Memory B cell (primary cell): ENCODE measurements at regions not wholly inside any gene's neighbourhood (a gene's known extent, or its start where the extent isn't known, plus 50 kb on each side); places are given as distances from the start of the nearest gene placed in this dataset.

ENCODE experiments used
- ATAC-seq: fragments of 150-1000 bp; cut with Tn5 transposase; 2 replicates; pipeline ENCODE4 v1.10.0; 2021; ENCODE audit warnings: low read depth, mild to moderate bottlenecking, moderate library complexity
- DNase-seq, 2 donors: peaks; one replicate each; pipeline ENCODE4 v3.0.0; 2022; ENCODE audit warnings: low spot score in 2 of 2
- H3K27ac Mint-ChIP-seq: one replicate; pipeline ENCODE4 v1.8.0; 2022; ENCODE audit warnings: mild to moderate bottlenecking, moderate library complexity, mixed read lengths
- H3K27me3 Mint-ChIP-seq: one replicate; pipeline ENCODE4 v1.8.0; 2022; ENCODE audit warnings: mixed read lengths
- H3K36me3 Mint-ChIP-seq: one replicate; pipeline ENCODE4 v1.8.0; 2022; ENCODE audit warnings: mild to moderate bottlenecking, mixed read lengths
- H3K4me1 Mint-ChIP-seq: one replicate; pipeline ENCODE4 v1.8.0; 2022; ENCODE audit warnings: mixed read lengths
- H3K4me3 Mint-ChIP-seq: one replicate; pipeline ENCODE4 v1.8.0; 2022; ENCODE audit warnings: mild to moderate bottlenecking, moderate library complexity, mixed read lengths
- H3K9me3 Mint-ChIP-seq: one replicate; pipeline ENCODE4 v1.8.0; 2022; ENCODE audit warnings: mixed read lengths

DNA sequence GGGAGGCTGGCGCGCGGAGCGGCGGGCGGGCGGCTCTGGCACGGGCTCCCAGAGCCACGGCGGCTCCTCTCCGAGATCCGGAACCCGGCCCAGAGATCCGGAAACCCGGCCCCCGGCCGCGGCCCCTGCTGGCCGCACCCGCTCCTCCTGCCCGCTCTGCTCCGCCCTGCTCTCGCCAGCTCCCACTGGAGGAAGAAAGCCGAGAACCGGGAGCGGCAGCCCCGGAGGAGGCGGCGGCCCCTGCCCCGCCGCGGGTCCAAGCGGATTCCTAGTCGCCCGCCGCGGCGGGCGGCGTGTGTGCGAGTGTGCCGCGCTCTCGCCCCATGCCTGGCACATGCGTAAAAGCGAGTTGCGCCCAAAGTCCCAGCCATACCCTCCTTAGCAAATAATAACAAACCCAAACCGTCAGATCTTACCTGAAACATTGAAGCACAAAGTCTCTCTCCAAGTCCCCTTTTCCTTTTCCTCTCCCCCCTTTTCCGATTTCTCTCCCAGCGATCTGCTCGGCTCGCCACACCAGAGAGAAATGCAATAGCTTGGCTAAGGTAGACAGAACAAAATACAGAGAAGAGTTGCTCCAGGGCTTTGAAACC, 108.7 kb upstream of the KCTD1 start:
- no peaks in the 10 kb centered on the region for H3K36me3 Mint-ChIP-seq
- H3K4me3 Mint-ChIP-seq, result peak overlapping the region; percentile 84
- ATAC-seq, result peak; percentile 27
- peaks cover 38% of the 10 kb centered on the region for H3K27me3 Mint-ChIP-seq
- no peaks in the 10 kb centered on the region for H3K9me3 Mint-ChIP-seq
- H3K4me1 Mint-ChIP-seq, result peaks cover 7% of the 10 kb centered on the region
- DNase-seq, result peak in 1 of 2 donors; percentile 16
- no peak overlapping the region for H3K27ac Mint-ChIP-seq

DNA sequence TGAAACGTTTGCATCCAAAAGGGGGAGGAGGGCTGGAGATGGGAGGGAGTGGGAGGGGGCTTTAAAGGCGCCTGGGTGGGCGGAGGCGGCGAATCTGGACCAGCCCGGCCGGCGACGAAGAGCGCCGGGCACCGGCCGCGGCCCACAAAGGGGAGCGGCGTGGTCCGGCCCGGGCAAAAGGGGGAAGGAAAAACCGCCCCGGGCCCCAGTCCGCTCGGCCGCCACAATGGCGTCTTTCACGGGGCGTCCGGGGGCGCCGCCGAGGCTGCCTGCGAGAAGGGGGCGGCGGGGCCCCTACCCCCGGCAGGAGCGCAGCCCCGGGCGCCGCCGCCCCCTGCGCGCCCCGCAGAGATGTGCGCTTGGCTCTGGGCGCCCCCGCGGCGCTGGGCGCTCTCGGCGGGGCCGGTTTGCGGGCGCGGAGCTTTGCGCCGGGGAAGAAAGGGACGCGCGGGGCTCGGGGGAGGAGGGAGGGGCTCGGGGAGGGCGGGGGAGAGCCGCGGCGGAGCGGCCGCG, 108.1 kb upstream of the KCTD1 start:
- Mint-ChIP-seq H3K27me3 (peaks cover 38% of the 10 kb centered on the region), H3K4me3 (peak overlapping the region; percentile 47), H3K36me3 (no peaks in the 10 kb centered on the region), H3K9me3 (no peaks in the 10 kb centered on the region), H3K27ac (no peak overlapping the region), H3K4me1 (peaks cover 7% of the 10 kb centered on the region)
- no peak for DNase-seq
- no peak for ATAC-seq

DNA sequence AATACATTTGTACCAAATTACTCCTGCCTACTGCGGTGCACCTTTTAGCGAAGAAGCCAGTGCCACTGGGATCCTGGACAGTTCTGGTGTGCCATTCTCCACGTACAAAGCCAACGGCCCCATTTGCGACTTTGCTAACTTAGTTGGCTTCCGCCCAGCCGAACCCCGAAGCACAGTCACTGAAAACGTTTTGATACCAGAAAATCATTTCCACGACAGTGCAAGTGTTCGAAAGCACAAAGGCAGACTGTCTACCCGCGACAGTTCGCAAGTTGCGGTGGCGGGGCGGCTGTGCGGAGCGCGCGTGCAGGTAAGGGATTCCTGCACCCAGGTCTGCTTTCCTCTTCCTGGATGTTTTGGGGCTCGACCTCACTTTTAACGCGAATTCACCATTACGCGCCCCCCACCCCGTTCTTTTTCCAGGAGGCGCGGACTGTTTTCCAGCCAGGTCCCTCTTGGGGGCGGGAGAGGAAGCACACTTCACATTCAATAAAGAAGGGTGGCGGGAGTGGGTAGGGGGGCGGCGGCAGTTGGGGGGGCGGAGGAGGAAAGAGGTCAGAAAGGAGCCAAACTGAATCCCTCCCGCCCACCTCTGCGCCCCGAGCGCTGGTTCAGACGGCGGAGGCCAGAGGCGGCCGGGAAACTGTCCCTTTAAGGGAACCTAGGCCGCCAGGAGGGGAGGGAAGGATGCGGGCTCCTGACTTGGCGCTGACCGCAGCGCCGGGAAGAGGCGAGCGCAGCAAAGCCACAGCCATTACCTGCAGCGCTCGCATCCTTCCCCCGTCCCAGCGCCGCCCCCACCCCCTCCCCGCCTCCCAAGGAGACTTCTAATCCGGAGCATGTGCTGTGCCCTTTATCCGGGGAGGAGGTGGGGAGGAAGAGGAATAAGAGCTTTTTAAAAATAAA, 107.4 kb upstream of the KCTD1 start:
- Mint-ChIP-seq H3K27me3 (peaks cover 42% of the 10 kb centered on the region), H3K36me3 (no peaks in the 10 kb centered on the region), H3K4me3 (peak overlapping the region; percentile 47), H3K27ac (no peak overlapping the region), H3K4me1 (peaks cover 7% of the 10 kb centered on the region), H3K9me3 (no peaks in the 10 kb centered on the region)
- DNase-seq, result no peak
- ATAC-seq, result no peak

GRCh38 chr18:26654616-26655524, 106.5 kb upstream of the KCTD1 start:
- Mint-ChIP-seq H3K4me3 (no peak overlapping the region), H3K36me3 (no peaks in the 10 kb centered on the region), H3K27me3 (peaks cover 48% of the 10 kb centered on the region), H3K27ac (no peak overlapping the region), H3K4me1 (peaks cover 7% of the 10 kb centered on the region), H3K9me3 (no peaks in the 10 kb centered on the region)
- DNase-seq (no peak), ATAC-seq (no peak)

GRCh38 chr18:26653943-26654615, 105.7 kb upstream of the KCTD1 start:
- H3K4me3 Mint-ChIP-seq, result no peak overlapping the region
- H3K27ac Mint-ChIP-seq, result no peak overlapping the region
- no peak for DNase-seq
- no peaks in the 10 kb centered on the region for H3K36me3 Mint-ChIP-seq
- no peak for ATAC-seq
- no peaks in the 10 kb centered on the region for H3K9me3 Mint-ChIP-seq
- peaks cover 9% of the 10 kb centered on the region for H3K4me1 Mint-ChIP-seq
- peaks cover 47% of the 10 kb centered on the region for H3K27me3 Mint-ChIP-seq

DNA sequence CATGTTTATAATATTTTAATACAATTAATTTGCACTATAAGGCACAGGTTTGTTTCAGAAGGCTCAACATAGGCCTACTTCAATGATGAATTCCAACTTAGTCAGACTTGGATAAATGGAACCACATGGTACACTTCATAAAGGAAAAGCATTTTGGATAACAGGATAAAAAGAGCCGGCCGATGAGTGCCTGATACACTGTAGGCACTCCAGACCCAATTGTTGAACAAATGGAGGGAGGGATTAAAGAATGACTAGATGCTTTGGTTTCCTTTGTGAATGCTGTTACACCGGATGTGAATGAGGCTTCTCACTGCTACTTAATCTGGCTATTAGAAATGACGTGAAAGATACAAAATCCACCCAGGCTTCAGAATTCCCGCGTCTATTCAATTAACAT, 104.1 kb upstream of the KCTD1 start:
- no peak overlapping the region for H3K4me3 Mint-ChIP-seq
- H3K27me3 Mint-ChIP-seq, result peaks cover 37% of the 10 kb centered on the region
- ATAC-seq (no peak), DNase-seq (no peak)
- no peaks in the 10 kb centered on the region for H3K36me3 Mint-ChIP-seq
- H3K27ac Mint-ChIP-seq, result no peak overlapping the region
- H3K4me1 Mint-ChIP-seq, result peaks cover 7% of the 10 kb centered on the region
- no peaks in the 10 kb centered on the region for H3K9me3 Mint-ChIP-seq

- Mint-ChIP-seq H3K27ac (no peak overlapping the region), H3K36me3 (no peaks in the 10 kb centered on the region), H3K4me3 (no peak overlapping the region), H3K9me3 (no peaks in the 10 kb centered on the region), H3K27me3 (peaks cover 31% of the 10 kb centered on the region), H3K4me1 (peaks cover 2% of the 10 kb centered on the region)
- ATAC-seq (no peak), DNase-seq (no peak)
Observed at GRCh38 chr18:26650310-26651268, 102.2 kb upstream of the KCTD1 start.

DNA sequence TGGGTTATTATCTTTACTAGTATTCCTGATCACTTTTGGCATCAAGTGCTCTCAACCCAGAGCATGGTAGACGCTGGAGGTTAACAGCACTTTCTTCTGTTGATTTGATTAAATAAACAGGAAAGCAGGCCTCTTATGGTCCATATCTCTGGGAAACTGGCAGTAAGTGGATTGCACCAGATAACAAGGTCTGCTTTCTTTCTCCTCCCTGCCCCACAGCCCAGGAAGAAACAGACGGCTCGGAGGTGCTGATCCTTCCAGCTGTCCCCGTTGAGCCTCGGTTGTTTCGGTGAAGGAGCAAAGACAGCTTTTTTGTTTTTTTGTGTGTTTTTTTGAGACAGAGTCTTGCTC, 100.8 kb upstream of the KCTD1 start:
- ATAC-seq, result no peak
- H3K27me3 Mint-ChIP-seq, result peaks cover 20% of the 10 kb centered on the region
- no peak for DNase-seq
- no peaks in the 10 kb centered on the region for H3K36me3 Mint-ChIP-seq
- H3K27ac Mint-ChIP-seq, result no peak overlapping the region
- H3K9me3 Mint-ChIP-seq, result no peaks in the 10 kb centered on the region
- H3K4me3 Mint-ChIP-seq, result no peak overlapping the region
- peaks cover 2% of the 10 kb centered on the region for H3K4me1 Mint-ChIP-seq

GRCh38 chr18:26648509-26649192, 100.3 kb upstream of the KCTD1 start:
- no peaks in the 10 kb centered on the region for H3K9me3 Mint-ChIP-seq
- DNase-seq, result no peak
- no peak overlapping the region for H3K4me3 Mint-ChIP-seq
- H3K36me3 Mint-ChIP-seq, result no peaks in the 10 kb centered on the region
- H3K27ac Mint-ChIP-seq, result no peak overlapping the region
- H3K27me3 Mint-ChIP-seq, result peaks cover 22% of the 10 kb centered on the region
- ATAC-seq, result no peak
- peaks cover 2% of the 10 kb centered on the region for H3K4me1 Mint-ChIP-seq

DNA sequence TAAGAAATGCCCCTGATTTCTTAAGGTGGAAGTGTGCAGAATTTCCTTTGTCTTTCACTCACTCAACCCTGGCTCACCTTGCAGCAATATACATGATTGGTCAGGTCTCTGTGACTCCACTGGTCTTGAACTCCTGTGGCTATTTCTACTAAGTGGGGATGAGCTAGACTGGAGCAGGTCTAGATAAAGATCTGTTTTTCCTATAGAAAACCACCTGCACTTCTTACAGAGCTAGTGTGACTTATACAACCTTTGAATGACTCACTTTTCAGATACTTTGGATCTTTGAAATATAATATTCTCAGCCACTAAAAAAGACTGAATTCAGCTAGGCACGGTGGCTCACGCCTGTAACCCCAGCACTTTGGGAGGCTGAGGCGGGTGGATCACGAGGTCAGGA, 98.5 kb upstream of the KCTD1 start:
- Mint-ChIP-seq H3K4me3 (no peak overlapping the region), H3K27ac (no peak overlapping the region), H3K36me3 (no peaks in the 10 kb centered on the region), H3K4me1 (peaks cover 2% of the 10 kb centered on the region), H3K9me3 (no peaks in the 10 kb centered on the region), H3K27me3 (peaks cover 20% of the 10 kb centered on the region)
- ATAC-seq (no peak), DNase-seq (no peak)

DNA sequence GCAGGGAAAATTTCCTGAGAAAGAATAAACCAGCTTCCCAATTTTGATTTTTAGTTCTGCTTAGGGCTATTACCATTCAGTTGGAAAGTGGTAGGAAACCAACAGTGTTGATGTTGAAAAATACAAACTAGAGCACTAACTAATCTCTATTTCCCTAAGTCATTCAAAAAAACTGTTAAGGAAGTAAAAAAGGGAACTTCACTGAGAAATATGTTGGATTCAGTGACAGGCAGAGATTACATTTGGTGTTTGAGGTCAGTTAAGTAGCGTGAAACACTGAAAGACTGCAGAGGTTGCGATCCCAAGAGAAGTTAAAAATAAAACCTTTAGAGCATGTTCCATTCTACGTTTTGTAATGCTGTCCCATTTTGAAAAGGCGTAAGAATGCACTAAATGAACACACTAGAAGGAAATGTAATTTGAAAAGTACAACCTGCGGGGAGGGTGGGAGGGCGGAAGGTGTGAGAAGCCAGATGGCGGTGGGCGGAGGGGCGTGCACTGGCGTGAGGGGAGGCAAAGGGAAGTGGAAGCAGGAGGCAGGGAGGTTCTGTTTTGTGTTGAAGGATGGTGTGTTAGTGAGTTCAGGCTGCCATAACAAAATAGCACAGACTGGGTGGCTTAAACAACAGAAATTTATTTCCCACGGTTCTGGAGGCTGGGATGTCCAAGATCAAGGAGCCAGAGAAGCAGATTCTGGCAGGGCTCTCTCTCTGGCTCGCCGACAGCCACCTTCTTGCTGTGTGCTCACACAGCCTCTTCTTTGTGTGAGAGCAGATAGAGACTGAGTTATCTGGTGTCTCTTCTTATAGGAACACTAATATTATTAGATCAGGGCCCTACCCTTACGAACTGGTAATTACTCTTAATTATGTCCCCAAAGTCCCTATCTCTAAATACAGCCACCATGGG, 94.3 kb upstream of the KCTD1 start:
- no peaks in the 10 kb centered on the region for H3K36me3 Mint-ChIP-seq
- ATAC-seq, result no peak
- no peak overlapping the region for H3K4me3 Mint-ChIP-seq
- no peak for DNase-seq
- peaks cover 8% of the 10 kb centered on the region for H3K27me3 Mint-ChIP-seq
- H3K9me3 Mint-ChIP-seq, result no peaks in the 10 kb centered on the region
- H3K27ac Mint-ChIP-seq, result no peak overlapping the region
- H3K4me1 Mint-ChIP-seq, result no peaks in the 10 kb centered on the region
